GM23338 (cell line): ENCODE measurements at regions not wholly inside any gene's neighbourhood (a gene's known extent, or its start where the extent isn't known, plus 50 kb on each side); places are given as distances from the start of the nearest gene placed in this dataset.

Source experiments
- CREB1 ChIP-seq: fragments of 250-450 bp; sonication (Bioruptor Pico); IDR thresholded peaks from 2 replicates; pipeline ENCODE4 v1.5.0; 2020; ENCODE audit warnings: low read depth, mild to moderate bottlenecking, moderate library complexity
- EZH2 ChIP-seq: fragments of 200-600 bp; sonication (generic); IDR thresholded peaks from one replicate; pipeline ENCODE4 v1.8.0; 2017; ENCODE audit warnings: antibody characterized with exemption, mild to moderate bottlenecking, low read depth; ENCODE audit not compliant: unreplicated experiment
- EZH2phosphoT487 ChIP-seq: fragments of 200-600 bp; sonication (generic); IDR thresholded peaks from one replicate; pipeline ENCODE4 v1.8.1; 2018; ENCODE audit warnings: antibody characterized with exemption; ENCODE audit not compliant: unreplicated experiment
- NANOG ChIP-seq: IDR thresholded peaks from 2 replicates; pipeline ENCODE4 v1.6.1; 2016; ENCODE audit warnings: antibody characterized with exemption, borderline replicate concordance
- POLR2AphosphoS5 ChIP-seq: IDR thresholded peaks from 2 replicates; pipeline ENCODE4 v1.6.1; 2016; ENCODE audit warnings: antibody characterized with exemption, low read depth
- REST ChIP-seq: IDR thresholded peaks from one replicate; pipeline ENCODE4 v1.6.1; 2018; ENCODE audit warnings: antibody characterized with exemption; ENCODE audit not compliant: unreplicated experiment
- STAT1 ChIP-seq: IDR thresholded peaks from one replicate; pipeline ENCODE4 v1.6.1; 2016; ENCODE audit warnings: antibody characterized with exemption; ENCODE audit not compliant: unreplicated experiment
- ZNF331 ChIP-seq: fragments of 250-450 bp; sonication (Bioruptor Pico); IDR thresholded peaks from 2 replicates; pipeline ENCODE4 v1.5.0; 2020; ENCODE audit warnings: low read depth, mild to moderate bottlenecking, moderate library complexity
- ZNF462 ChIP-seq: fragments of 250-450 bp; sonication (Bioruptor Pico); IDR thresholded peaks from 2 replicates; pipeline ENCODE4 v1.5.0; 2020; ENCODE audit warnings: mild to moderate bottlenecking, moderate library complexity

GRCh38 chr19:5220866-5221265 is 119.7 kb downstream of the PTPRS start (continued):
- TF ChIP-seq ZNF462 (CRISPR knock-in tag) (no peak), STAT1 (no peak), REST (no peak), NANOG (no peak), POLR2AphosphoS5 (no peak), CREB1 (CRISPR knock-in tag) (no peak), ZNF331 (CRISPR knock-in tag) (no peak), EZH2 (no peak), EZH2phosphoT487 (no peak)
